NT2/D1 (cell line): ENCODE measurements at regions not wholly inside any gene's neighbourhood (a gene's known extent, or its start where the extent isn't known, plus 50 kb on each side); places are given as distances from the start of the nearest gene placed in this dataset.

Experiments
- YY1 ChIP-seq: IDR thresholded peaks from 2 replicates; pipeline ENCODE4 v1.6.1; 2011; ENCODE audit not compliant: insufficient read length, insufficient read depth
- ZNF274 ChIP-seq: IDR thresholded peaks from 2 replicates; pipeline ENCODE4 v1.6.1; 2011; ENCODE audit warnings: mild to moderate bottlenecking, low read depth, low read length

DNA sequence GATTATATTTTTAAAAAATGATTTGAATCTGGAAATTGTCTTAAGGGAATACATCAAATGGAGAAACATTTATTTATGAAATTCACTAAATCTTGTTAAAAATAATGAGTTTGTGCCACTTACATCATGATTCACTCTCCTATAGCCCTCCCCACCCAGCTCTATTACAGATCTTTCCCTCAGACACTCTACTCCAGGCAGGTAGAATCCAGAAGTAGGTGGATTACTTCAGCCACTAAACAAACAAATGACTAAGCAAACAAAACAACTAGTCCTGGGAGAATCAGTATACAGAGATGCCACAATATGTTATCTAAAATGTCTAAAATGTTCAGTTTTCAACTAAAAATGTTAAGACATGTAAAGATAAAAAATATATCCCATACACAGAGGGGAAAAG lies 608.1 kb upstream of the UBE2E2 start:
- no peak for TF ChIP-seq ZNF274
- no peak for TF ChIP-seq YY1
